ENCODE measurements at regions not wholly inside any gene's neighbourhood (a gene's known extent, or its start where the extent isn't known, plus 50 kb on each side); places are given as distances from the start of the nearest gene placed in this dataset.
"Not testable (repeated sequence)": the region's sequence is repeated elsewhere in the genome, so short reads cannot be mapped to it uniquely, and the experiment has no call there.

DNA sequence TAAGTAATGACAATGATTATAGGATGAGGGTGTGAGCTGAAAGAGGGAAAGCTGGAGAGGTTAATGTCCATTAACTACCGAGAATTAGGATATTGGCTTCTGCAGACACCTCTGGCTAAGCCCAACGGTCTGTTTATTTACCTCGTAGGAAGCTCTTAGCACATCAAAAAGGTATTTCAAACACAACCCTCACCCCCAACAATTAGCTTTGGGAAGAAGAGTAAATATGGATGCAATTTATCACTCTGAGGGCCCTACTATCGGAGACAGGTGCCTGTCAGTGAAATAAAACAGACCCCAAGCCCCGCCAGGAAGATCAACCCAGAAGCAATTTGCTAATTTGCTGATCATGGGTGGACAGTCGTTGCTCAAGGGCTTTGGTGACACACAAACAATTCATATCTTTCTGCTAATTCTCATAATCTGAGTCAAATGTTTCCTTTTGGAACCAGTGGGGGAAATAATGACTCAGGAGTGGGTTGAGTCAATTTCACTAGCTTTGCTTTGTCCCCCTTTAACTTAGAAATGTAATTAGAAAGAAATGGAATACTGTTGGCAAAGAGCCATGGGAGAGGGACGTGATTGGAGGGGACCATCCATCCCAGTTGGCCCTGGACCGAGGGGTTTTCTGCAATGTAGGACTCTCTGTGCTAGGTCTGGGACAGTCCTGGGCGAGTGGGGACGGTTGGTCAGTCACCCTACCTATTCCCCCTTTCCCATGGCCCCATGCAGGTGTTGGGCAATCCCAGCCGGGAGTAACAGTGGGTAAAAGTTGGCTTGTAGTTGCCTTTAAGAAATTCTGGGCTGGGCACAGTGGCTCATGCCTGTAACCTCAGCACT lies 99.1 kb upstream of the MED13L start:
- no peaks in the 10 kb centered on the region for H3K4me1 ChIP-seq (ENCODE audit: low read depth, poor library complexity, severe bottlenecking)
- TF ChIP-seq, protein P1, sequence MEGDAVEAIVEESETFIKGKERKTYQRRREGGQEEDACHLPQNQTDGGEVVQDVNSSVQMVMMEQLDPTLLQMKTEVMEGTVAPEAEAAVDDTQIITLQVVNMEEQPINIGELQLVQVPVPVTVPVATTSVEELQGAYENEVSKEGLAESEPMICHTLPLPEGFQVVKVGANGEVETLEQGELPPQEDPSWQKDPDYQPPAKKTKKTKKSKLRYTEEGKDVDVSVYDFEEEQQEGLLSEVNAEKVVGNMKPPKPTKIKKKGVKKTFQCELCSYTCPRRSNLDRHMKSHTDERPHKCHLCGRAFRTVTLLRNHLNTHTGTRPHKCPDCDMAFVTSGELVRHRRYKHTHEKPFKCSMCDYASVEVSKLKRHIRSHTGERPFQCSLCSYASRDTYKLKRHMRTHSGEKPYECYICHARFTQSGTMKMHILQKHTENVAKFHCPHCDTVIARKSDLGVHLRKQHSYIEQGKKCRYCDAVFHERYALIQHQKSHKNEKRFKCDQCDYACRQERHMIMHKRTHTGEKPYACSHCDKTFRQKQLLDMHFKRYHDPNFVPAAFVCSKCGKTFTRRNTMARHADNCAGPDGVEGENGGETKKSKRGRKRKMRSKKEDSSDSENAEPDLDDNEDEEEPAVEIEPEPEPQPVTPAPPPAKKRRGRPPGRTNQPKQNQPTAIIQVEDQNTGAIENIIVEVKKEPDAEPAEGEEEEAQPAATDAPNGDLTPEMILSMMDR (conservative IDR thresholded peaks at IDR 0.05; ENCODE audit: low read depth, low read length), result no peak
- no peaks in the 10 kb centered on the region for H3K27me3 ChIP-seq (ENCODE audit: insufficient read depth, low read depth)
- no peaks in the 10 kb centered on the region for H3K79me2 ChIP-seq (ENCODE audit: insufficient read depth, low read depth)
- H3K4me3 ChIP-seq (IDR thresholded peaks at IDR 0.05; ENCODE audit: insufficient read depth, low read depth, low read length), result no peak overlapping the region
- no peaks in the 10 kb centered on the region for H3K36me3 ChIP-seq (ENCODE audit: insufficient read depth)
- no peak overlapping the region for H3K9ac ChIP-seq
- H2AFZ ChIP-seq (ENCODE audit: low read depth), result no peak overlapping the region
- H3K27ac ChIP-seq, result no peak overlapping the region
- H4K20me1 ChIP-seq (ENCODE audit: insufficient read depth), result no peaks in the 10 kb centered on the region
- H3K4me2 ChIP-seq, result no peak overlapping the region

DNA sequence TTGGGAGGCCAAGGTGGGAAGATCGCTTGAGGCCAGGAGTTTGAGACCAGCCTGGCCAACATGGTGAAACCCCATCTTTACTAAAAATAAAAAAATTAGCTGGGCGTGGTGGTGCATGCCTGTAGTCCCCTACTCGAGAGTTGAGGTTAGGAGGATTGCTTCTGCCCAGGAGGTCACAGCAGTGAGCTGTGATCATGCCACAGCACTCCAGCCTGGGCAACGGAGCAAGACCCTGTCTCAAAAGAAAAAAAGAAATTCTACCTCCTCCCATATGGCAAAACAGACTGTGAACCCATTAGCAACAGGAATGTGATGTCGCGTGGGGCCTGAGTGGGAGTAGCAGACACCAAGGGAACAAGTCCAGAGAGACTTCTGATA lies 99.7 kb upstream of the MED13L start:
- not testable (repeated sequence) for H2AFZ ChIP-seq (ENCODE audit: low read depth); H3K27ac ChIP-seq; H3K79me2 ChIP-seq (ENCODE audit: insufficient read depth, low read depth); H3K4me2 ChIP-seq; H3K4me3 ChIP-seq (IDR thresholded peaks at IDR 0.05; ENCODE audit: insufficient read depth, low read depth, low read length); H3K36me3 ChIP-seq (ENCODE audit: insufficient read depth); H3K9ac ChIP-seq; H3K4me1 ChIP-seq (ENCODE audit: low read depth, poor library complexity, severe bottlenecking); H4K20me1 ChIP-seq (ENCODE audit: insufficient read depth); H3K27me3 ChIP-seq (ENCODE audit: insufficient read depth, low read depth)

DNA sequence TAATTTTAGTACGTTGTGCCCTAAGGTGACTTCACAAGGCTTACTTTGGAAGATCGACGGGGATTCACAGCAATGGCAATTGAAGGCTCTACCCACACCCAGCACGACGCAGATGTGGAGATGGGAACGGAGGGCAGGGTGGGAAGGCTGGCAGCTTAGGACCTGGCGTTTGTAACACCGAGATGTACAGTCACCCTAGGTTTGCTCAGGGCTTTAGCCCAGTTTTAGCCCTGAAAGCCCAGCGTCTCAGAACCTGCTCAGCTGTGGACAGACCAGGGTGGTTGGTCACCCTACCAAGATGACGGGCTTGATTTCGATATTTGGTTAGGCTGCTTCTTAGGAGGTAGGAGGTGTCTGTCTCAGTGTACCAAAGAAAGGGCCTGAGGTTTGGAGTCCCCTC lies 100.5 kb upstream of the MED13L start:
- Histone ChIP-seq H3K4me2 (no peak overlapping the region), H3K79me2 (ENCODE audit: insufficient read depth, low read depth) (no peaks in the 10 kb centered on the region), H3K36me3 (ENCODE audit: insufficient read depth) (no peaks in the 10 kb centered on the region), H4K20me1 (ENCODE audit: insufficient read depth) (no peaks in the 10 kb centered on the region), H3K4me3 (IDR thresholded peaks at IDR 0.05; ENCODE audit: insufficient read depth, low read depth, low read length) (no peak overlapping the region), H2AFZ (ENCODE audit: low read depth) (no peak overlapping the region), H3K27ac (no peak overlapping the region), H3K27me3 (ENCODE audit: insufficient read depth, low read depth) (no peaks in the 10 kb centered on the region), H3K9ac (no peak overlapping the region), H3K4me1 (ENCODE audit: low read depth, poor library complexity, severe bottlenecking) (no peaks in the 10 kb centered on the region)
- TF ChIP-seq, protein P1 (conservative IDR thresholded peaks at IDR 0.05; ENCODE audit: low read depth, low read length), result no peak

DNA sequence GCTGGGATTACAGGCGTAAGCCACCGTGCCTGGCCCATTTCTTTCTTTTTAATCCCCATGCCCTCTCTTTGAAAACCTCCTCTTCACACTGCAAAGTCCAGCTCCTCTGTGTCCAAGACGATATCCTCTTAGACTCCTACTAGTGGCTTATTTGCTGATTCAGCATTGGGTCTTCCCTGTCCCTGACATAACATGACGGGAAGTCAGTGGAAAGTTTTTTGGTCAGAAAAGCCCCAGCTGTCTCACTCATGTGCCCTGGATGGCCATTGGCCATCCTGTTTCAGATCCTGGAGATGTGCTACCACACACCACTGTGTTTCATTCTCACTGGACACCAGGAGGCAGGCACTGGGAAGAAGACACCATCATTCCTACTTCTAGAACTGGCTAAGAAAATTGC lies 102.6 kb upstream of the MED13L start:
- Histone ChIP-seq H3K4me3 (IDR thresholded peaks at IDR 0.05; ENCODE audit: insufficient read depth, low read depth, low read length) (no peak overlapping the region), H4K20me1 (ENCODE audit: insufficient read depth) (no peaks in the 10 kb centered on the region), H3K27me3 (ENCODE audit: insufficient read depth, low read depth) (no peaks in the 10 kb centered on the region), H3K4me1 (ENCODE audit: low read depth, poor library complexity, severe bottlenecking) (no peaks in the 10 kb centered on the region), H3K36me3 (ENCODE audit: insufficient read depth) (no peaks in the 10 kb centered on the region), H3K27ac (no peak overlapping the region), H2AFZ (ENCODE audit: low read depth) (no peak overlapping the region), H3K9ac (no peak overlapping the region), H3K4me2 (no peak overlapping the region), H3K79me2 (ENCODE audit: insufficient read depth, low read depth) (no peaks in the 10 kb centered on the region)
- TF ChIP-seq, protein P1 (conservative IDR thresholded peaks at IDR 0.05; ENCODE audit: low read depth, low read length), result no peak

DNA sequence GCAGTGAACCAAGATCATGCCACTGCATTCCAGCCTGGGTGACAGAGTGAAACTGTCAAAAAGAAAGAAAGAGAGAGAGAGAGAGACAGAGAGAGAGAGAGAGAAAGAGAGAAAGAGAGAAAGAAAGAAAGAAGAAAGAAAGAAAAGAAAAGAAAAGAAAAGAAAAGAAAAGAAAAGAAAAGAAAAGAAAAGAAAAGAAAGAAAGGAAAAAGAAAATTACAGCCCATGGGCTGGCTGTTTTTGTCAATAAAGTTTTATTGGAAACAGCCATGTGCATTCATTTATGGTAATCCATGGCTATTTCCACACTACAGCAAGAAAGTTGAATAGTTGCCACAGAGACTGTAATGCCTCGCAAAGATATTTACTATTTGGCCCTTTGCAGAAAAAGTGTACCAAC lies 103.2 kb upstream of the MED13L start:
- H3K36me3 ChIP-seq (ENCODE audit: insufficient read depth); H3K27me3 ChIP-seq (ENCODE audit: insufficient read depth, low read depth); H4K20me1 ChIP-seq (ENCODE audit: insufficient read depth); H3K79me2 ChIP-seq (ENCODE audit: insufficient read depth, low read depth); H3K9ac ChIP-seq; H3K4me3 ChIP-seq (IDR thresholded peaks at IDR 0.05; ENCODE audit: insufficient read depth, low read depth, low read length); H3K4me1 ChIP-seq (ENCODE audit: low read depth, poor library complexity, severe bottlenecking); H2AFZ ChIP-seq (ENCODE audit: low read depth); H3K4me2 ChIP-seq; H3K27ac ChIP-seq: not testable (repeated sequence)

Measured in KMS-11 (cell line).